ENCODE measurements at regions not wholly inside any gene's neighbourhood (a gene's known extent, or its start where the extent isn't known, plus 50 kb on each side); places are given as distances from the start of the nearest gene placed in this dataset.

- no peak for TF ChIP-seq CTCF (IDR thresholded peaks at IDR 0.05)
- TF ChIP-seq POLR2AphosphoS5 (IDR thresholded peaks at IDR 0.05): no peak
Observed at GRCh38 chr2:138219961-138220360, 255.7 kb downstream of the HNMT start.

All from transverse colon (tissue), 4 donors.